OCI-LY1 (cell line): ENCODE measurements at regions not wholly inside any gene's neighbourhood (a gene's known extent, or its start where the extent isn't known, plus 50 kb on each side); places are given as distances from the start of the nearest gene placed in this dataset.

ENCODE experiments used
- EZH2 ChIP-seq: fragments of 200-600 bp; sonication (generic), shearing (Covaris generic); IDR thresholded peaks from 2 replicates; pipeline ENCODE4 v1.8.0; 2017; ENCODE audit warnings: borderline replicate concordance, mixed run types, mild to moderate bottlenecking, antibody characterized with exemption, low read length, moderate library complexity, mixed read lengths
- TF ChIP-seq, protein P1 (sequence below): fragments of 200-600 bp; sonication (generic), shearing (Covaris generic); IDR thresholded peaks from 2 replicates; pipeline ENCODE4 v1.5.1; 2017; ENCODE audit warnings: mild to moderate bottlenecking, antibody characterized with exemption, low read length, moderate library complexity, mixed read lengths

DNA sequence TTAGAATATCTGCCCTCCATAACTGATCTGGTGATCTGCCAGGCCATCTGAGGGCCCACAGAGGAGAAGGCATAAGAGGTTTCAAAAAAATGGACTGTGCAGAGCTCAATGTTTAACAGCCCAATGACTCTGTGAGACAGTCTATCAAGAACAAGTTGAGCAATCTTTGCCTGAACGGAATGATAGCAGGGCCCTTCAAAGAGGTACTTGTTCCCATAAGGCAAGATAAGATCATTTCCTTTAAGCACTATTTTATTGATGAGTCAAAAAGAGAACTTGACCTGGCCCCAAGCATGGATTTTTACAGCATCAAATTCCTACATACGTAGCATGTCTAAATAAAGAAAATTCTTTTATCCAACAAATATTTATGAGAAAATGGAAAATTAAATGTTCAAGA lies 182.8 kb downstream of the IDS start:
- TF ChIP-seq, protein P1, sequence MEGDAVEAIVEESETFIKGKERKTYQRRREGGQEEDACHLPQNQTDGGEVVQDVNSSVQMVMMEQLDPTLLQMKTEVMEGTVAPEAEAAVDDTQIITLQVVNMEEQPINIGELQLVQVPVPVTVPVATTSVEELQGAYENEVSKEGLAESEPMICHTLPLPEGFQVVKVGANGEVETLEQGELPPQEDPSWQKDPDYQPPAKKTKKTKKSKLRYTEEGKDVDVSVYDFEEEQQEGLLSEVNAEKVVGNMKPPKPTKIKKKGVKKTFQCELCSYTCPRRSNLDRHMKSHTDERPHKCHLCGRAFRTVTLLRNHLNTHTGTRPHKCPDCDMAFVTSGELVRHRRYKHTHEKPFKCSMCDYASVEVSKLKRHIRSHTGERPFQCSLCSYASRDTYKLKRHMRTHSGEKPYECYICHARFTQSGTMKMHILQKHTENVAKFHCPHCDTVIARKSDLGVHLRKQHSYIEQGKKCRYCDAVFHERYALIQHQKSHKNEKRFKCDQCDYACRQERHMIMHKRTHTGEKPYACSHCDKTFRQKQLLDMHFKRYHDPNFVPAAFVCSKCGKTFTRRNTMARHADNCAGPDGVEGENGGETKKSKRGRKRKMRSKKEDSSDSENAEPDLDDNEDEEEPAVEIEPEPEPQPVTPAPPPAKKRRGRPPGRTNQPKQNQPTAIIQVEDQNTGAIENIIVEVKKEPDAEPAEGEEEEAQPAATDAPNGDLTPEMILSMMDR = no peak
- TF ChIP-seq EZH2 = no peak
